Activated CD4-positive, alpha-beta T cell treated with anti-CD3 and anti-CD28 coated beads, Interleukin-2, amount 10 ng/mL, durations not matched to agents 7 days and 5 days (primary cell): ENCODE measurements at regions not wholly inside any gene's neighbourhood (a gene's known extent, or its start where the extent isn't known, plus 50 kb on each side); places are given as distances from the start of the nearest gene placed in this dataset.
"Not testable (repeated sequence)": the region's sequence is repeated elsewhere in the genome, so short reads cannot be mapped to it uniquely, and the experiment has no call there.

Experiments used
- CTCF ChIA-PET: fragments of 350-600 bp; sonication (Branson Sonifier 250); formaldehyde crosslinking; loops from one replicate; lab custom pipeline; 2021; ENCODE audit warnings: antibody characterized with exemption; lab: Charles Lee
- POLR2A ChIA-PET: fragments of 350-600 bp; sonication (Branson Sonifier 250); formaldehyde crosslinking; loops from one replicate; lab custom pipeline; 2021; ENCODE audit warnings: antibody characterized with exemption; lab: Charles Lee
- DNase-seq: peaks from one replicate; pipeline ENCODE4 v3.0.0-alpha.2; 2020
- H3K27ac Mint-ChIP-seq: one replicate; pipeline ENCODE4 v1.8.0; 2021; ENCODE audit warnings: mild to moderate bottlenecking, moderate library complexity, mixed read lengths
- H3K27me3 Mint-ChIP-seq: one replicate; pipeline ENCODE4 v1.8.0; 2021; ENCODE audit warnings: mixed read lengths
- H3K36me3 Mint-ChIP-seq: one replicate; pipeline ENCODE4 v1.8.0; 2021; ENCODE audit warnings: low read depth, mixed read lengths
- H3K4me1 Mint-ChIP-seq: one replicate; pipeline ENCODE4 v1.8.0; 2021; ENCODE audit warnings: mixed read lengths
- H3K4me3 Mint-ChIP-seq: one replicate; pipeline ENCODE4 v1.8.0; 2021; ENCODE audit warnings: mild to moderate bottlenecking, moderate library complexity, mixed read lengths
- H3K9me3 Mint-ChIP-seq: one replicate; pipeline ENCODE4 v1.8.0; 2021; ENCODE audit warnings: mixed read lengths

DNA sequence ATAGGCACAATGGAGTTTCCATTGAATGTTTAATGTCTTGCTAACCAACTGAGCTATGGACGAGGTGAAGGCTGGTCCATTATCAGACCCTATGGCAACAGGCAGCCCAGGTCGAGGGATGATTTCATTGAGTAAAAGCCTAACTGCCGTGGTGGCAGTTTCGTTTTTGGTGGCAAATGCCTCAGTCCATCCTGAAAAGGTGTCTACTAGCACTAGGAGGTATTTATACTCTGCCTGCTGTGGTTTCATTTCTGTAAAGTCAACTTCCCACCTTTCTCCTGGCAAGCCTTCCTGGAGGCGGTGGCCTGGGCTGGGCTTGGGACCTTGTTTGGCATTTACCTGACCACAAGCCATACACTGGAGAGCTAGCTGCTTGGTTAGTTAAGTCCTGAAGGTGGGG lies 75.8 kb downstream of the PRR15 start:
- CTCF ChIA-PET: no interaction called here

DNA sequence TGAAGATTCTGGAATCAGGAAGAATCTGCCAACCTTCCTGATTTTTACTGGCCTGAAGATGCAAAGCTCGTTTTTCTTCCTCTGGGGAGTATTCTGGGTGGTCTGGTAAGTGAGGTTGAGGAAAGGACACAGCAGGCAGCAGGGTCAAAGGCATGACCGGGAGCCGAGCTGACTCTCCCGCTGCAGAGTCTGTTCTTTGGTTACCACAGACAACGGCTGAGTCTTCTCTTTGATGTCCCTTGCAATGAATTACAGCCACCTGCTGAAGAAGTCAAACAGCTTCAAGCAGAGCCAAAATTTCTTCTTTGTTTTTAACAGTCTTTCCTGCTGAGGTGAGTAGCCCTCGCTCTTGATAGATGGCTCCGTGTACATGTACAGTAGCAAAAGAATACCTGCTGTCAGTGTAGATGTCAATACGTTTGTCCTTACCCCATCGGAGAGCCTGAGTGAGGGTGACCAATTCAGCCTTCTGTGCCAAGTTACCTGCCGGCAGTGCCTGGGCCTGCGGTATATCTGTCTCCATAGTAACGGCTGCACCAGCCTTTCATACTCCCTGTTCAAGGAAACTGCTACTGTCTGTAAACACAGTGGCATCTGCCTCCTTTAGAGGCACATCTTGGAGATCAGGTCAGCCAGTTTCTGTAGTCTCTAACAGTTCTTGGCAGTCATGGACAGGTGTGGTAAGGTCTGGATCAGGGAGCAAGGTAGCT lies 76.4 kb downstream of the PRR15 start:
- Mint-ChIP-seq H3K36me3 (no peaks in the 10 kb centered on the region), H3K27me3 (no peaks in the 10 kb centered on the region), H3K27ac (no peak overlapping the region), H3K4me3 (no peak overlapping the region), H3K9me3 (no peaks in the 10 kb centered on the region), H3K4me1 (no peaks in the 10 kb centered on the region)
- ChIA-PET CTCF (no interaction called here), POLR2A (no interaction called here)
- DNase-seq: no peak

More for the DNA sequence above, 75.8 kb downstream of the PRR15 start:
- POLR2A ChIA-PET: no interaction called here
- no peak overlapping the region for H3K27ac Mint-ChIP-seq
- H3K4me1 Mint-ChIP-seq: no peaks in the 10 kb centered on the region
- no peaks in the 10 kb centered on the region for H3K36me3 Mint-ChIP-seq
- H3K27me3 Mint-ChIP-seq: no peaks in the 10 kb centered on the region
- no peak for DNase-seq
- no peaks in the 10 kb centered on the region for H3K9me3 Mint-ChIP-seq
- no peak overlapping the region for H3K4me3 Mint-ChIP-seq

DNA sequence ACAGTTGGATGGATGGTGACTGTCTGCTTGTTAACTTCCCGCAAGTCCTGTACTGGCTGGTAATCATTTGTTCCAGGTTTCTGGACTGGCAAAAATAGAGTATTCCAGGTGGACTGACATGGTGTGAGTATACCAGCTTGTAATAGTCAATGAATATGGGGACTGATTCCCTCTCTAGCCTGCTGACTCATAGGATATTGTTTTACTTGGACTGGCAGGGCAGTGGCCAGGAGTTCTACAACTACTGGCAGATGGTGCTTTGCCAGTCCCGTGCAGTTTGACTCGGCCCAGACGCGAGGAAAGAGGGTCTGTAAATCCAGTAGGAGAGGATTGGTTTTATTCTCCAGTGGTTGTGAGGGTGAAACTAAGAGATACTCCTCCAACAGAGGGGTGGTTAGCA lies 78.0 kb downstream of the PRR15 start:
- Mint-ChIP-seq H3K4me3 (no peak overlapping the region), H3K27ac (no peak overlapping the region), H3K9me3 (no peaks in the 10 kb centered on the region), H3K27me3 (no peaks in the 10 kb centered on the region), H3K36me3 (no peaks in the 10 kb centered on the region), H3K4me1 (no peaks in the 10 kb centered on the region)
- ChIA-PET CTCF (no interaction called here), POLR2A (no interaction called here)
- DNase-seq: no peak

DNA sequence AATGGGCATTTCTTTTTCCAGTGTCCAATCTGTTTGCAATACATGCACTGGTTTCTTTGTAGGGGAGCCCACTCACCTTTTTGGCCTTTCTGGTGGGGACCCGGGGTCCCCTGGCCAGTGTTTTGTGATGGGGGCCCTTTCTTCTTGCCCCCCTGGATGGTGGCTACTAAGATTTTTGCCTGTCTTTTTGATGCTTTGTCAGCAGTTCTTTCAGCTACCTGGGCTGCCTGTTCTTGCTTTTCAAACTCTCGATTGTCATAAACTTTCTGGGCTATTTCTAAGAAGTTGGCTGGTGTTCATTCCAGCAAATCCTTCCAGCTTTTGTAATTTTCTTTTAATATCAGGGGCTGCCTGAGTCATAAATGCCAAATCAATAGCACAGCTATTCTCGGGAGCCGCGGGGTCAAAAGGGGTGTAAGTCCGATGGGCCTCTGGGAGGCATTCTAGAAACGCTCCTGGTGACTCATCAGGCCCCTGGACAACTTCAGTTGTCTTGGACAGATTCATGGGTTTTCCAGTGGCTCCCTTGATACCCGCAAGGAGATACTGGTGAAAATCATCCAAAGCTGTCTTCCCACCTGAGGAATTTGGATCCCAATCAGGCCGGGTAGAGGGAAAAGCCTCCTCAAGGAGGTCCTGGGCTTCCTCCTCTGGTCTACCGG lies 79.0 kb downstream of the PRR15 start:
- Mint-ChIP-seq H3K4me3 (no peak overlapping the region), H3K27me3 (peaks cover 2% of the 10 kb centered on the region), H3K4me1 (no peaks in the 10 kb centered on the region), H3K9me3 (no peaks in the 10 kb centered on the region), H3K36me3 (no peaks in the 10 kb centered on the region), H3K27ac (no peak overlapping the region)
- POLR2A ChIA-PET: no interaction called here
- CTCF ChIA-PET: no interaction called here
- DNase-seq: no peak

DNA sequence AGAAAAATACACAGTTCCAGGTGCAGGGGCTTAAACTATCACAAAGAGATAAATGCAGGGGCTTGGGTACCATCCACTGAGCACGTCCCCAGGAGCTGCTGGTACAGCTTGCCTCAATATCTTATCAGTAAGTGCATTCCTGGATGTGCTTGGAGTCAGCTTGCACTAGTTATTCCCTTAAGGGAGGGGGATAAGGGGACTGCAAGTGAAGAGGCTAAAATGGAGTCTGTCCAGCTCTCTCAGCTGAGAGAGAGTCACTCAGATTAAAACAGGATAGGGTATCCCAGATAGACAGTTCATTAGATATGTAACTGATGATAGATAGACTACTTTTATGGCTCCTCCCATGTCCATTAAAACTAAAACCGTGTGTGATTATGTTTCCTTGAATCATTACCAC lies 82.5 kb downstream of the PRR15 start:
- H3K4me1 Mint-ChIP-seq, H3K36me3 Mint-ChIP-seq, H3K27me3 Mint-ChIP-seq: not testable (repeated sequence)

DNA sequence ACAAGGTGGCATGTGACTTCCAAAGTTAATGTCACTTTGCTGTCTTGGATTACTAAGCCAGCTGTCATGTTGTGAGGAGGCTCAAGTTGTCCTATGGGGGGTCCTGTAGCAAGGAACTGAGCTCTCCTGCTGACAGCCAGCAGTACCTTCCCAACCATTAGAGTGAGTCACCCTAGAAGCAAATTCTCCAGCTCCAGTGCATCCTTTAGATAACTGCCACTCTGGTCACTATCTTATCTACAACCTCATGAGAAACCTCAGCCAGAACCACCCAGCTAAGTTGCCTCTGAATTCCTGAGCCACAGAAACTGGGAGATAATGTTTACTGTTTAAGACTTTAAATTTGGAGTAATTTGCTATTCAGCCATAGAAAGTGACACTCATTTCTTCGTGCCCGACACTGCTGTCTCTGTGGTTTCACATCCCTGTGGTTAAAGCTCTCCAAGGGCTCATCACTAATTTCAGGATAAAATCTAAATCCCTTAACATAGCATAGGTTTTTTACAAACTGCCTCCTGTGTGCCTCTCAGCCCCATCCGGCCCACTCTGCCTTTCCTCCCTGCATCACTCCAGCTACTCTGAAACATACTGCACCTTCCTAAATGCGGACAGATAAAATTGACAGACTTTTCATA lies 83.5 kb downstream of the PRR15 start:
- Mint-ChIP-seq H3K27me3 (peaks cover 2% of the 10 kb centered on the region), H3K27ac (no peak overlapping the region), H3K4me1 (no peaks in the 10 kb centered on the region), H3K4me3 (no peak overlapping the region), H3K9me3 (no peaks in the 10 kb centered on the region), H3K36me3 (no peaks in the 10 kb centered on the region)
- ChIA-PET CTCF (interaction anchor here (0.5 kb wide), 1 partner anchor 157 kb away, joined by 3 read pairs; no protein-coding TSS in a partner anchor), POLR2A (no interaction called here)
- DNase-seq: no peak

More for the DNA sequence above, 82.5 kb downstream of the PRR15 start:
- H3K4me3 Mint-ChIP-seq, H3K27ac Mint-ChIP-seq, DNase-seq, POLR2A ChIA-PET, CTCF ChIA-PET, H3K9me3 Mint-ChIP-seq: not testable (repeated sequence)

DNA sequence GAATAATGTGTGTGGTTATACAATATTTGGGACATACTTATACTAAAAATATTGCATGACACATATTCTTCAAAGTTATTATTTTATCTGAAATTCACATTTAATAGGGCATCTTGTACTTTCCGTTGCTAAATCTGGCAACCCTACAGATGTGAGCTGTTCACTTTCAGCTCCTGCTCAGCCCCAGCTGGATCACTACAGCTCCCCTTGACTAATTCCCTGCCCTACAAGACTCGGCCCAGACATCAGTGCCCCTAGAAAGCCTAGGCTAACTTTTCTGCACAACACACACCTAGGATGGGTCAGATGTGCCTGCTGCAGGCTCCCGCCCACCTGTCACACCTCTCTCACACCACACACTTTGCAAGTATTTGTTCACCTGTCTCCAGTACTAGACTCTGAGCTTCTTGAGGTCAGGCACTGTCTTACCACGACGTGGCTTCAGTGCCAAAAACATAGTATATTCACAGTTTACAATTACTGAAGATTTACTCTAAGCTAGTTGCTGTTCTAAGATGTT lies 84.1 kb downstream of the PRR15 start:
- H3K4me3 Mint-ChIP-seq, H3K4me1 Mint-ChIP-seq, H3K9me3 Mint-ChIP-seq, POLR2A ChIA-PET, H3K27ac Mint-ChIP-seq, DNase-seq, H3K27me3 Mint-ChIP-seq, CTCF ChIA-PET, H3K36me3 Mint-ChIP-seq: not testable (repeated sequence)

DNA sequence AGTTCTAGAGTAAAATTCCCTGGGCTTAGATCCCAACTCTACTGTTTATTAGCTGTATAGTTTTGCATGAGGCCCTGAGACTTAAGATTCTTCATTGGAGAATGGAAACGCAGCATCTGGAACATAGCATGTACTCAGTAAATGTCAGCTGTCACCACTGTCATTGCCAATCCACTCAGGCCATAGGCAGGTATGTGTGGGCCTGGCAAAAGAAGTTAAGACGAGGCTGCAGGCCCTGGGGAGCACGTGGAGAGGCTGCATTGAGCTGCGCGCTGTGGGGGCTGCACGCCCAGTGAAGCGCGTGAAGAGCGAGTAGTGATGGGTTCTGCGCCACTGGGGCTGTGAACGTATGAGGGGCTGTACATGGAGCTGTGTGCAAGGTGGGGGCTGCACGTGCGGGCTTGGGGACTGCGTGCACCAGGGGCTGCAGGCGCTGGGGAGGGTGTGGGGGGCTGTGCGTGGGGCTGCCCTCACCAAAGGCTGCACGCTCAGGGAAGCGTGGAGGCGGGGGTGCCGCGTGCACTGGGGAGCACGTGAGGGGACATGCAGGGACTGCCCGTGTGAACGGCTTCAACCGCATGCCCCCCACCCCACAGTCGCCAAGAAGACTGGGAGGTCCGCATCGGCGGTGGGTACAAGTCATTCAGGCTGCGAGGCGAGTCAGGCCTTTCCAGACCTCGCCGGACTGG lies 85.5 kb downstream of the PRR15 start:
- H3K4me3 Mint-ChIP-seq: no peak overlapping the region
- ChIA-PET POLR2A (no interaction called here), CTCF (no interaction called here)
- peaks cover 2% of the 10 kb centered on the region for H3K27me3 Mint-ChIP-seq
- no peaks in the 10 kb centered on the region for H3K36me3 Mint-ChIP-seq
- DNase-seq: no peak
- H3K9me3 Mint-ChIP-seq: no peaks in the 10 kb centered on the region
- H3K27ac Mint-ChIP-seq: no peak overlapping the region
- H3K4me1 Mint-ChIP-seq: no peaks in the 10 kb centered on the region

DNA sequence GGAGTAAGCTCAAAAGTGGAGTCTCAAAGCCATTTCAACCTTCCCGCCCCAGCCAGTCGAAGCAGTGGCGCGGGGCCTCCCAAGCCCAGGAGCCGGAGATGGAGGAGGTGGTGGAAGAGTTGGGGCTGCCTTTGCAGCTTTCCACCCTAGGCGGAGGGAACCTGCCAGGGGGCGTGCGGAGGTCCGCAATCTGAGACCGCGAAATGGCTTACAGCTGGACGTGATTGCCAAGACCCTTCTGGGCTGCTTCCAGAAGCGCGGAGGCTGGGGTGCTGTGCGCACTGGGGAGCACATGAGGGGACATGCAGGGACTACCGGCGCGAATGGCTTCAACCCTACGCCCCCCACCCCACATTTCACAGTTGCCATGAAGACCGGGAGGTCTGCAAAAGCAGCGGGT lies 86.2 kb downstream of the PRR15 start:
- peaks cover 2% of the 10 kb centered on the region for H3K27me3 Mint-ChIP-seq
- ChIA-PET CTCF (no interaction called here), POLR2A (no interaction called here)
- no peaks in the 10 kb centered on the region for H3K4me1 Mint-ChIP-seq
- H3K36me3 Mint-ChIP-seq: no peaks in the 10 kb centered on the region
- H3K27ac Mint-ChIP-seq: no peak overlapping the region
- H3K9me3 Mint-ChIP-seq: no peaks in the 10 kb centered on the region
- no peak for DNase-seq
- no peak overlapping the region for H3K4me3 Mint-ChIP-seq

DNA sequence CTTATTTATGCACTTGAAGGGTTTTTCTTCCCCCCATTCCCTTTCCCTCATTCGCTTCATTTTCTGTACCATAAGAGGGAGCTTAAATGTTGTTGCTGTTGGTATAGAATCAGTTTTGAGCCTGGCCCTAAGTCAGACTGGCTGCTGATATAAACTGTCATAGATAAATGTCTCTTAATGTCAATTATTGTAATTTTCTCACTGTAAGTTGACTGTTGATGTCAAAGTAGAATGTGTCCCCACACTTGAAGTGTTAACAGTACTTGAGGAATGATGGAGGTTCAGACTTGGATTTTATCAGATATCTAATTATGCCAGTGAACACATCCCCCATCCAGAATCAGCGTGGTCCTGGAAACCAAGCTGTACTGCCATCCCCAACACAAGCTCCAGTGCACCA lies 87.8 kb downstream of the PRR15 start:
- ChIA-PET CTCF (no interaction called here), POLR2A (no interaction called here)
- Mint-ChIP-seq H3K4me1 (no peaks in the 10 kb centered on the region), H3K27ac (no peak overlapping the region), H3K36me3 (no peaks in the 10 kb centered on the region), H3K27me3 (peaks cover 2% of the 10 kb centered on the region), H3K4me3 (no peak overlapping the region), H3K9me3 (no peaks in the 10 kb centered on the region)
- DNase-seq: no peak

DNA sequence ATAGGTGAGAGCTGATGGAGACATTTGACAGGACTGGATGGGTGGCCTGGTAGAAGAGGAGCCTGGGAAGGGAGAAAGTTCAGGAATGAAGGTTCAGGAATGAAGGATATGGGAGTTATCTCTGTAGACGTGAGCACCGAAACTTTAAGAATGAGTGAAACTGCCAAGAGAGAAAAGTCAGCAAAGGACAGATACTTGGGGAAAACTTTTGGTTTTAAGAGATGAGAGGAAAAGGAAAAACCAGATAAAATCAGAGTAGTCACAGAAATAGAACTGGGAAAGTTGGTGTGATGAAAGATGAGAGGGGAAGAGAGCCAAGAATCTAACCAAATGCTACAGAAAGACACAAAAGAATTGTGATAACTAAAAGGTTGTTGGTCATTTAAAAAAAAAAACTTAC lies 88.9 kb downstream of the PRR15 start:
- Mint-ChIP-seq H3K27ac (no peak overlapping the region), H3K27me3 (no peaks in the 10 kb centered on the region), H3K4me1 (no peaks in the 10 kb centered on the region), H3K4me3 (no peak overlapping the region), H3K36me3 (no peaks in the 10 kb centered on the region), H3K9me3 (no peaks in the 10 kb centered on the region)
- ChIA-PET POLR2A (no interaction called here), CTCF (no interaction called here)
- no peak for DNase-seq

DNA sequence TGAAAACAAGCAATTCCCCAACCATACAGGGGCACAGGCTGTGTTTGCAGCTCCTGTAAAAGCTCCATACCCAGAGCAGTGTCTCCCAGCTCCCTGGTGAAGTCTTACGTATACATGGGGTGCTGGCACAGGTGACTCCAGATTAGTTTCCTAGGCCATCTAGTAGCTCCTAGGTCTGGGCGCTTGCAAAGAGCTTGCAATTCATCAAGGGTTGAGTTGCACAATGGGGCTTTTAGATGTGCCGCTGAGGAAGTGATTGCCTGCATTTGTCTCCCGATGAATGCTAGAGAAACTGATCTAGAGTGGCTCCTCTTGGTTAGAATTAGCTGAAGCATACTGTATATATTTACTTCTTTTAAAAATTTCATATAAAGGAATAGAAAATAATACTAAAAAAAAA lies 90.7 kb downstream of the PRR15 start:
- H3K27me3 Mint-ChIP-seq, H3K36me3 Mint-ChIP-seq, H3K4me1 Mint-ChIP-seq, H3K27ac Mint-ChIP-seq, DNase-seq, CTCF ChIA-PET, POLR2A ChIA-PET, H3K9me3 Mint-ChIP-seq, H3K4me3 Mint-ChIP-seq: not testable (repeated sequence)

DNA sequence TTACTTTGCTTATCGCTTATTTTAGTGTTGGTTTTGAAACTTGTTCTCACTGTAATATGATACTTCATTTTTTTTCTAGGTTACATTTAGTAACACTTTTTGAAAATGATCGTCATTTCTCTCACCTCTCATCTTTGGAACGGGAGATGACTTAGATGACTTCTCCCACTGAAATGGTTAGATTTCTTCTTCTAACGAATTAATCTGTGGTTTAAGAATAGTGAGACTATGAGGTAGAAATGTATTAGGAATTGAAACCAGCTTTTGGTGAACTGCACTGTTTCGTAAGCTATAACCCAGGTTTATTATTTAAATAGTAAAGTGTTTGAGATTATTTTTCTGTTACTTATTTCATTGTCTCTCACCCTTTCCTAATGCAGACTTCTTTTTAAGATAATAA lies 93.7 kb downstream of the PRR15 start:
- no peaks in the 10 kb centered on the region for H3K4me1 Mint-ChIP-seq
- no peak overlapping the region for H3K4me3 Mint-ChIP-seq
- H3K36me3 Mint-ChIP-seq: no peaks in the 10 kb centered on the region
- DNase-seq: no peak
- H3K27ac Mint-ChIP-seq: no peak overlapping the region
- ChIA-PET CTCF (no interaction called here), POLR2A (no interaction called here)
- peaks cover 3% of the 10 kb centered on the region for H3K27me3 Mint-ChIP-seq
- no peaks in the 10 kb centered on the region for H3K9me3 Mint-ChIP-seq
